NB4 (cell line): ENCODE measurements at regions not wholly inside any gene's neighbourhood (a gene's known extent, or its start where the extent isn't known, plus 50 kb on each side); places are given as distances from the start of the nearest gene placed in this dataset.

Source experiments
- MYC ChIP-seq: IDR thresholded peaks from 2 replicates; pipeline ENCODE4 v1.6.1; 2011; ENCODE audit warnings: low read depth, low read length
- POLR2A ChIP-seq: IDR thresholded peaks from 2 replicates; pipeline ENCODE4 v1.6.1; 2011; ENCODE audit warnings: mild to moderate bottlenecking; ENCODE audit not compliant: insufficient read length; ENCODE audit errors: extremely low read depth
- TF ChIP-seq, protein P1 (sequence below): IDR thresholded peaks from 2 replicates; pipeline ENCODE4 v1.6.1; 2011; ENCODE audit warnings: low read depth, low read length
- TF ChIP-seq, protein P2 (sequence below): IDR thresholded peaks from one replicate; pipeline ENCODE4 v1.5.1; 2012; ENCODE audit warnings: low read depth, low read length

DNA sequence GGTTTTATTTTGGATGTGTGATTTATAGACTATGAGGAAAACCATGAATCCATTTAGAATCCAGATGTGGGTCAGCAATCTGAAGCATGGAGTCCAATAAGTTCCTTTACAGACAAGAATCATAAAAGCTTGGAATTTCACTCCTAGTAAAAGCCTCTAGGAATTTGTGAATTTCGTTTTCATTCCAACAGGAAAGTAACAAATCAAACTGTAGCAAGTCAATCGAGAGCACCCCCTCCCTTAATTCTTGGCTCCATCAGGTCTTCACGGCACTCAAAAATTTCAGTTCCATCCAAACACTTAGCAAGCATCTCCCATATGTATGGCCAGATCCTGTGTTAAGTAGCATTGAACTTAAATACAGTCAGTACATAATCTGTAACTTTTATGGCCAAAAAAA is 143.6 kb upstream of the POU2AF2 start:
- TF ChIP-seq POLR2A (no peak), MYC (no peak)
- TF ChIP-seq, protein P1, sequence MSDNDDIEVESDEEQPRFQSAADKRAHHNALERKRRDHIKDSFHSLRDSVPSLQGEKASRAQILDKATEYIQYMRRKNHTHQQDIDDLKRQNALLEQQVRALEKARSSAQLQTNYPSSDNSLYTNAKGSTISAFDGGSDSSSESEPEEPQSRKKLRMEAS, result no peak
- TF ChIP-seq, protein P2, sequence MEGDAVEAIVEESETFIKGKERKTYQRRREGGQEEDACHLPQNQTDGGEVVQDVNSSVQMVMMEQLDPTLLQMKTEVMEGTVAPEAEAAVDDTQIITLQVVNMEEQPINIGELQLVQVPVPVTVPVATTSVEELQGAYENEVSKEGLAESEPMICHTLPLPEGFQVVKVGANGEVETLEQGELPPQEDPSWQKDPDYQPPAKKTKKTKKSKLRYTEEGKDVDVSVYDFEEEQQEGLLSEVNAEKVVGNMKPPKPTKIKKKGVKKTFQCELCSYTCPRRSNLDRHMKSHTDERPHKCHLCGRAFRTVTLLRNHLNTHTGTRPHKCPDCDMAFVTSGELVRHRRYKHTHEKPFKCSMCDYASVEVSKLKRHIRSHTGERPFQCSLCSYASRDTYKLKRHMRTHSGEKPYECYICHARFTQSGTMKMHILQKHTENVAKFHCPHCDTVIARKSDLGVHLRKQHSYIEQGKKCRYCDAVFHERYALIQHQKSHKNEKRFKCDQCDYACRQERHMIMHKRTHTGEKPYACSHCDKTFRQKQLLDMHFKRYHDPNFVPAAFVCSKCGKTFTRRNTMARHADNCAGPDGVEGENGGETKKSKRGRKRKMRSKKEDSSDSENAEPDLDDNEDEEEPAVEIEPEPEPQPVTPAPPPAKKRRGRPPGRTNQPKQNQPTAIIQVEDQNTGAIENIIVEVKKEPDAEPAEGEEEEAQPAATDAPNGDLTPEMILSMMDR, result no peak
